GM18517 (cell line): ENCODE measurements at regions not wholly inside any gene's neighbourhood (a gene's known extent, or its start where the extent isn't known, plus 50 kb on each side); places are given as distances from the start of the nearest gene placed in this dataset.

ENCODE experiments used
- ATAC-seq: cut with Tn5 transposase; IDR thresholded peaks from one replicate; pipeline ENCODE4 v1.9.1; 2021; ENCODE audit warnings: mild to moderate bottlenecking, moderate library complexity; ENCODE audit not compliant: unreplicated experiment

GRCh38 chr7:21140622-21141021 lies 287.3 kb upstream of the SP4 start:
- no peak for ATAC-seq

GRCh38 chr7:21141476-21141875 lies 286.4 kb upstream of the SP4 start:
- ATAC-seq = no peak

- no peak for ATAC-seq
Observed at GRCh38 chr7:21142081-21142480, 285.8 kb upstream of the SP4 start.

GRCh38 chr7:21146642-21147423 lies 281.1 kb upstream of the SP4 start:
- no peak for ATAC-seq

- no peak for ATAC-seq
Observed at GRCh38 chr7:21149809-21150208, 278.1 kb upstream of the SP4 start.

GRCh38 chr7:21154614-21155013 lies 273.3 kb upstream of the SP4 start:
- no peak for ATAC-seq

- no peak for ATAC-seq
Observed at GRCh38 chr7:21159506-21159905, 268.4 kb upstream of the SP4 start.

- ATAC-seq = no peak
Observed at GRCh38 chr7:21160401-21160800, 267.5 kb upstream of the SP4 start.

GRCh38 chr7:21167942-21168341 lies 259.9 kb upstream of the SP4 start:
- no peak for ATAC-seq

- ATAC-seq = no peak
Observed at GRCh38 chr7:21169667-21170580, 258.0 kb upstream of the SP4 start.

- no peak for ATAC-seq
Observed at GRCh38 chr7:21172800-21173199, 255.1 kb upstream of the SP4 start.

GRCh38 chr7:21173436-21173835 lies 254.4 kb upstream of the SP4 start:
- ATAC-seq = no peak

- no peak for ATAC-seq
Observed at GRCh38 chr7:21175714-21176113, 252.2 kb upstream of the SP4 start.

GRCh38 chr7:21184942-21185652 lies 242.8 kb upstream of the SP4 start:
- no peak for ATAC-seq

GRCh38 chr7:21185653-21186265 lies 242.1 kb upstream of the SP4 start:
- no peak for ATAC-seq

- no peak for ATAC-seq
Observed at GRCh38 chr7:21191321-21192073, 236.4 kb upstream of the SP4 start.

- no peak for ATAC-seq
Observed at GRCh38 chr7:21192657-21193056, 235.2 kb upstream of the SP4 start.

- ATAC-seq = no peak
Observed at GRCh38 chr7:21193895-21194294, 234.0 kb upstream of the SP4 start.

GRCh38 chr7:21194936-21195335 lies 232.9 kb upstream of the SP4 start:
- no peak for ATAC-seq

GRCh38 chr7:21198921-21199320 lies 229.0 kb upstream of the SP4 start:
- ATAC-seq = no peak
